HG02678 (cell line): ENCODE measurements at regions not wholly inside any gene's neighbourhood (a gene's known extent, or its start where the extent isn't known, plus 50 kb on each side); places are given as distances from the start of the nearest gene placed in this dataset.

Source experiments
- ATAC-seq: cut with Tn5 transposase; IDR thresholded peaks from one replicate; pipeline ENCODE4 v1.9.1; 2021; ENCODE audit warnings: mild to moderate bottlenecking, moderate library complexity; ENCODE audit not compliant: unreplicated experiment

DNA sequence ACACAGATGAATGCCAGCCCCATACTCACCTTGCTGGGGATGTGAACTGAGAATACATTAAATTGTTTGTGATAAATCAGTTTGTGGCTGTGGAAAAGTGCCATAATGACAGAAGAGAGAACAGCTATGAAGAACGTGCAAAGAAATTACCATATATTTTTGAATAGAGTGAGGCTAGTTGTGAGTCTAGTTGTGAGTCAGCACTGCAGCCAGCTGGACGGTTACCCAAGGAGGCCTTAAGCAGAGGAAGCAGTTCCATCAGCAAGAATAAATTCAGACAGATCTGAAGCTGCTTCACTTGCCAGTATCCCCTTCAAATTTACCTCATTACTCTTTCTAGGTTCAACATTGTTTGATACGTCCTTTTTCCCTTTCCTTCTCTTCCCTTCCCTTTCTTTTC is 446.0 kb downstream of the MTRR start:
- no peak for ATAC-seq

DNA sequence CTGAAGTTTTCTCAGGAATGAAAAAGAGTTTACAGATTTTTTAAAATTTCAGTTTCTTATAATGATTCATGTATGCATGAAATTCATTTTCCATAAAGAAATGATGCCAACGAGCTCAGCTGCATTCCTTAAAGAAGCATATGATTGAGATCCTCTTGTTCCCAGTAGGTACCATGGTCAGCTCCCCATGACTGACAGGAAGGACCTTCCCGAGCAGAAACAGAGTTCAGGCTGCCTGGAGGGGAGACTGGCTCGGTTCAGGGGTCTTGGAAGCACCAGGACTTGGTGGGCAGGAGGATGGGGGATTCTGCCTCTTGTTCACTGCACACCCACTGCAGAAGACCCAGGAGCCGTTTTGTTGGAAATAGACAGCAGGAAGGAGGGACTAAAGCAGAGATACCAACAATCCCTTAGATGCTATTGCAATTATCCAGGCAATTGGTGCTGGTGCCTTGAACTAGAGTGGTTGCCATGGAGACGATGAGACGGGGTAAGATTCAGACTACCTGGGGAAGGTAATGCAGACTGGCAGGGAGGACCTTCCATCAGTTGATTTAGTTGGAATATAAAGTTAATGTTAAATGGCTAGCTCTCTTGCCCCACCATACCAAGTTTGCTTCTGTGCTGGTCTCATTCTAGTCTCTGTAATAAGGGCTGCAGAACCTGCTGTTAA is 447.8 kb downstream of the MTRR start:
- no peak for ATAC-seq

DNA sequence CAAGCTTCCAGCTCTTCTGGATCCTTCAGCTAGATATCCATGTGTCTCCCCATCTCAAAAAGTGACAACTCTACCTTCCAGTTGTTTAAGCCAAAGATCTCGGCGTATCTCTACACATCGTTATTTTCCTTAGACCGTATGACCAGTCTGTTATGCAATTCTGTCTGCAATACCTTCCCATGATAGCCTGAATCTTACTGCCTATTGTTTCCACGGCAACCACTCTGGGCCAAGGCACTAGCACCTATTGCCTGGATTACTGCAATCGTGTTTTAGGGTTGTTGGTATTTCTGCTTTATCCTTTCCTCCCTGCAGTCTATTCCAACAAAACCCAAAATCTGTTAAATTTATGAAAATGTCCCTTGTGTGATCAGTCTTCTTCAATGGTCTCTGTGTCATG is 448.4 kb downstream of the MTRR start:
- no peak for ATAC-seq

DNA sequence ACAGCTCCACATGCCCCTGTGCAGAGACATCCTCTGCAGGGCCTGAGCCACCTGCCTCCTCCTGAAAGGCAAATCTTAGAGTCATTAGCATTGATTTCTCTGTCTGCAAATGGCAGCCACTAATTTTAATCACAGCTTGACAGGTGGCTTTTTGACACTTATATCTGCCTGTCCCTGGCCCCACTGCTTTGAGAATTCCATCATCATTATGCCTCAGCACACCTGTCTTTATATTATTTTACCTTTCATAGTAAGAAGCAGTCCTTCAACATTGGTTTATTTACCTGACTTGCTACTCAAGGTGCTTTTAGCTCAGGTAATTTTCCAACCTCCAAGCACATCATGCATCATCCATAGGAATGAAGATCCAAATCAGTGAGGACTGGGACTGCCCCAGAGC is 451.3 kb downstream of the MTRR start:
- ATAC-seq, result no peak

DNA sequence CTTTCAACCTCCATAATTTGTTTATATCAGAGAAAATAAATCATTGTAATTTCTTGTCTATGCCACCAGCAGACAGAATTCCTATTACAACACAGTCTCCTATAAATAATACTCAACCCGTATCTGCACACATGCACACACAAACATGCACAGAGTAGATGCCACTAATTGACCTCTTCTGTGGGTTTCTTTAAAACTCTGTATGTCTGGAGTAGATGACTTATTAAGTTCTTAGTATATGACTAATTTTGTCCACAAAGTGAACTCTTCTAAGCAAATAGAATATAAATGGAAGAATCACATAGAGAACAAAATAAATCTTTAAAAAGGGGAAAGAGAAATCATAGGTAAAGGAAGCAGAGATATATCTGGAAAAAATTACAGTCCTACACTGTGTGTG is 452.3 kb downstream of the MTRR start:
- ATAC-seq, result no peak

GRCh38 chr5:8322484-8322883 is 453.5 kb downstream of the MTRR start:
- ATAC-seq, result no peak

DNA sequence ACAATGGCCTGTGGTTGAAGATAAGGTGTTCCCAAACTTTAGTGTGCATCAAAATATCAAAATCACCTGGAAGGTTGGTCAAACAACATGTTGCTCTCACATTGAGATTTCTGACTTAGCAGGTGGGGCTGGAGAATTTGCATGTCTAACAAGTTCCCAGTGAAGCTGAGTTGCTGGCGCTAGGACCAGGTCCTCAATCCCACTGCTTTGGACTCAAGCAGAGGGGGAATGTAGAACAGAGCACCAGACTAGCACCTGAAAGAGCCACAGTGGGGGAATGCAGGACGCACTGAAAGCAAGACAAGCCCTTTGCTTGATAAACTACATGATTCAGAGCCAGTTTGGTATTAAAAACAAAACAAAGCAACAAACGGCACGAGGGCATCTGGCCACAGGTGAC is 458.1 kb downstream of the MTRR start:
- ATAC-seq, result no peak

- ATAC-seq, result no peak
Observed at GRCh38 chr5:8329773-8330172, 460.8 kb downstream of the MTRR start.

- ATAC-seq, result no peak
Observed at GRCh38 chr5:8332666-8333445, 463.9 kb downstream of the MTRR start.

GRCh38 chr5:8333485-8333884 is 464.5 kb downstream of the MTRR start:
- ATAC-seq, result no peak

- no peak for ATAC-seq
Observed at GRCh38 chr5:8333977-8334376, 465.0 kb downstream of the MTRR start.

DNA sequence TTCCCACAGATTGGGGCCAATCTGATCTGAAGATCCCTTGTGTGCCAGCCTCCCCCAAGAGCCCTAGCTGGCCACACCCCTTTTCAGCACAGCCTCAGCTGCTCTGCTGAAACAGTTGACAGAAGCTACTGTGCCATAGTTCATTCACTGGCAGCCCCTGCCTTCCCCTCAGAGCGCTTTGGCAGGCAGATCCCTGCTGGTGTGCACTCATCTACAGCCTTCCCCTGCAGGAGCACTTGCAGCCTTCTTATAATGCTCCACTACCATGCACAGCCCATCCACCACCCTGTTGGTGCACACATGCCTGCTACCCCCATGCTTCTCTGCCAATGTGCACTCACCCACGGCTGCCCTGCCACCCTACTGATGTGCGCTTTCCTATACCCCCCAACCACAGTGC is 471.3 kb downstream of the MTRR start:
- no peak for ATAC-seq

DNA sequence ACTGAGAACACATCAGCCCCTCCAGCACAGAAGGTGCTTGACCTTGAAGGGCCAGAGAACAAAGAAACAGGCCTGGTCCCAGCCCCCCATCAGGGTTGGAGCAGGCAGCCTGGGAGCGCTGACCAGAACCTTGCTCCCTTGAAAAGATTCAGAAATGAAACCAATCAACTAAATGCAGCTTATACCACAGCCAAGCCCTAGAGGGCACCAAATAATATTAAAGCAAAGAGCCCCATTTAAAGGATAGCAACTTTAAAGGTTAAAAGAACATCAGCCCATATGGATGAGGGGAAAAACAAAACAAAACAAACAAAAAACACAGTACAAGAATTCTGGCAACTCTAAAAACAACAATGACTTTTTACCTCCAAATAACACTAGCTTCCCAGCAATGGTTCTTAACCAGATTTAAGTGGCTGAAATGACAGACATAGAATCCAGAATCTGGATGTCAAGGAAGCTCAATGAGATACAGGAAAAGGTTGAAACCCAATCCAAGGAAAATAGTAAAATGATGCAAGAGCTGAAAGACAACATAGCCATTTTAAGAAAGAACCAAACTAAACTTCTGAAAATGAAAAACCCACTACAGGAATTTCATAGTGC is 471.9 kb downstream of the MTRR start:
- ATAC-seq, result no peak

GRCh38 chr5:8341406-8341805 is 472.5 kb downstream of the MTRR start:
- no peak for ATAC-seq

DNA sequence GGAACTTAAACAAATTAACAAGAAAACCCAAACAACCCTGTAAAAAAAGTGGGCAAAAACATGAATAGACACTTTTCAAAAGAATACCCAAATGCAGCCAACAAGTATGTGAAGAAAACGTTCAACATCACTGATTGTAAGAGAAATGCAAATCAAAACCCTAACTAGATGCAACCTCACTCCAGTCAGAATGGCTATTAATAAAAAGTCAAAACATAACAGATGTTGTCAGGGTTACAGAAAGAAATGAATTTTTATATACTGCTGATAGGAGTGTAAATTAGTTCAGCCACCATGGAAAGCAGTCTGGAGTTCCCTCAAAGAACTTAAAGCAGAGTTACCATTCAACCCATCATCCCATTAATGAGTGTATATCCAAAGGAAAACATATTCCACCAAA is 479.0 kb downstream of the MTRR start:
- no peak for ATAC-seq

DNA sequence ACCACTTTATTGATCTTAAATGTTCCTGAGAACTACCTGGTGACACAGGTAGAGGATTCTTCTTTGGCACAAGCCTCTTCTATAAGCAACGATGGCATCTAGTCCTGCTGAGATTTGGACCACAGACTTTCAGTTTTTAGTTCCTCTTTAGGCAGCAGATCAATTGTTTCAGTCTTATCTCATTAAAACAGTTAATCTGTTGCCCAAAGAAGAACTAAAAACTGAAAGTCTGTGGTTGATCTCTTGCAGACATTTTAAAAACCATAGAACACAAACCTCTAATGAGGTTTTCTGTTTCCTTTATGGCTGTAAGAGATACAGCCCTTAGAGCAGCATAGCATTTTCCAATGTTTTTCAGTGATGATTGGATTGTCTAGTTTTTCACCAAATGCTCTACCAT is 480.9 kb downstream of the MTRR start:
- ATAC-seq, result peak; percentile 93

DNA sequence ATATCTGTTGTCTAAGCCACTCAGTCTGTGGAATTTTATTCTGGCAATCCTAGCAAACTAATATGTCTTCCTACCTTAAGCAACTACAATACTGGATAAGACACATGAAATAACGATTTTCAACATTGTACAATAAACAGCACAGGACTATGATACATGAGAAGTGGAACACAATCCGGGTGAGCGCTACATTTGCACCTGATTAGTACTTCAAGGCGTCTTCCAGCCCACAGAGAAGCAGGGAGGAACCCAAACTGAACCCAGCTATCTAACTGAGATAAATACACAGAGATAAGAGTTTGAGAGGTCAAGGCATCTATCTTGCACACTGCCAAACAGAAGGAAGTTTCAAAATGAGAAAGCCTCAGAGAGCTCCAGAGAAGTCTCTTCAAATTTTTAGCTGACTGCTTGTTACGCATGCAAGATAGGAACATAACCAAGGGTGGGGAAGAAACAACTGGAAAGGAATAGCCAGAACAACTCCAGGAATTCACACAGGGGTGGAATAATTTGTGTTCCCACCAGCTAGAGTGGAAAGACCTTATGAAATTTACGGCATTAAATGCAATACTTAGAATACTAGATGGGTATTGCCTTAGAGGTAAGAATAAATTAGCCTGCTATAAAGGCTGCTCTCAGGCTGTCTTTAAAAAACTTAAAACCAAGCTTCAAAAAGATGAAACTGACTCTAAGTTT is 481.8 kb downstream of the MTRR start:
- no peak for ATAC-seq

DNA sequence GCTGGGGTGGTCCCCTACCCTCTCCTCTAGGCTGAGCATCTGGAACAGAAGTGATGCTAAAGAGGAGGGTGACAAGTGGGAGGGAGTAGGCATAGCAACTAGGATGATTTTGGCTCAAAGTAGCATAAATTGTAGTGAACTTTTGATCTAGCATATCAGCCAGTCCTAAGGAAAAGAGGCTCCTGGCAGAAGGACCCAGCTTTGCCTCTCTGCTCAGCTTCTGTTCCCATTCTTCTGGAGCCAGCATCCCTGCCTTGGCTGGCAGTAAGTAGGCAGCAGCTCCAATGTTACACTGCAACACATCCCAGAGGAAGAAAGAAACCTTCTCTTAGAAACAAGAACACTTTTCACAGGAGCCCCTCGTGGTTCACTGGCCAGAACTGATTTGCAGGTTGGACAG is 487.0 kb downstream of the MTRR start:
- ATAC-seq, result no peak

DNA sequence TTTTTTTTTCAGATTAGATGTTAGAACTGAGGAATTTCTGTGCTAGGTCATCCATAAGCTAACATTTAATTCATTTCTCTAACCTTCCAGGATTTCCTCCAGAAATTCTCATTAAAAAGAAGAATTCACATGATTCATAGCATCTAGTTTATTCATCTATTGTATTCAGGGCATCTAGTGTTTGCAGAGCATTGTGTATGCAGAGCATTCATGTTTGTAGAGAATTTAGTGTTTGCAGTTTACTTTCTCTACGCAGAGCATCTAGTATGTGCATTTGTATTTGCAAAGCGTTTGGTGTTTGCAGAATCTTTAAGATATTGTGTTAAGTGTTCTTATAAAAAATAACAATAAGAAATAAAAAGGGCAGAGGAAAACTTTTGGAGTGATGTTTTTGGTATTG is 491.1 kb downstream of the MTRR start:
- ATAC-seq, result no peak

DNA sequence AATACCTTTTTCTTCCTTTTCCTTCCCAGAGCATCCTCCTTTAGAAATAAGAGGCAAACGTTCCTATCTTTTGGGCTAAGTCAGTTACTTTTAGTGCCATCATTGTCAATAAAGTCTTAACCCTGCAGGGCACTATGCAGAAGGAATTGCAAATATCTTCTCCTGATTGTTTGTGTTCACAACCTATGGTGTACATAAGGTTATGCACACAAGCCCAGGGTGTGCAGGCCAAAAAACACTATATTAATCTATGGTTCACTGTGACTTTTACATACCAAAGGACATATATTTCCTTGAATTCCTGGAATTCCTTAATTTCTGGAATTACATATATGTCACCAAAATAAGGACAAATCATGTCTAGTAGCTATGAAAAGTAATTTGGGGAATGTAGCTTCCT is 493.5 kb downstream of the MTRR start:
- ATAC-seq, result no peak

DNA sequence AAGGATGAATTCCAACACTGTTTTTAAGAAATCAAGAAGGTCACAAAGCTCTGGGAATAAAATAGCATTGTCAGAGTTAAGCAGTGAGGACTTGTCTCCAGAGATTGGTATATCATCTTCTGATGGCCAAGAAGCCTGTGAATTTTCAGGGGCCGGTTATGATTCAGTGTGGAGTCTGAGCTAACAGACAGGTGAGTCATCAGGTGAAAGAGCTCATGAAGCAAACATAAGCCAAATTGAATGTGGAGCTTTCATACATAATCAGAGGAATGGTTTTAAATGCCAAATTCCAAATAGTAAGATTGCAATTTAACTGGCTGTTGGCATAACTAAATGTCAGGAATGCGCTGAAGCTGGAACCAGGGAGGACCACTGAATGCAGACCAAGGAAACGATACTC is 494.2 kb downstream of the MTRR start:
- ATAC-seq, result no peak

- no peak for ATAC-seq
Observed at GRCh38 chr5:8366266-8366665, 497.3 kb downstream of the MTRR start.
